ENCODE measurements at regions not wholly inside any gene's neighbourhood (a gene's known extent, or its start where the extent isn't known, plus 50 kb on each side); places are given as distances from the start of the nearest gene placed in this dataset.

DNA sequence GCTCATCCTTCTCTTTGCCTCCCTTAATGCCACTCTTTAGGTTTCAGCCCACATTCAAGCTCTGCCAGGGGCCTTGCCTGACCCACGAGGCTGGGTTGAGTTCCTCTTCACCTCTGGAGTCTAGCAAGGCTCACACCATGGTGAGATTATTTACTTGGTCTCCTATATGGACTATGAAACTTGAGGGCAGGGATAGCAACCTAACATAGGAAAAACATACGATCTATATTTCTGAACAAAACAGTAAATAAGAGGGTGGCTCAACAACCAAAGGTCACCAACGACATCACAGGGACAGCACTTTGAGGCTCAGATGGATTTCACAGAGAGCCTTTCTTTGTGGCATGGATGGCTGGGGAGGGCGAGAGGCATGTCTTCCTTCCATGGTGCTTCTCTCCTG, 197.0 kb downstream of the MAF start:
- no peaks in the 10 kb centered on the region for H4K20me1 ChIP-seq (replicated peaks; ENCODE audit: insufficient read depth)
- H3K4me1 ChIP-seq (ENCODE audit: insufficient read depth), result no peaks in the 10 kb centered on the region; the same call in 1 of the 2 replicates
- no peak for TF ChIP-seq STAT1 (IDR thresholded peaks at IDR 0.05; ENCODE audit: unreplicated experiment)
- no peak for TF ChIP-seq EZH2phosphoT487 (IDR thresholded peaks at IDR 0.05; ENCODE audit: unreplicated experiment)
- no peak for TF ChIP-seq POLR2AphosphoS5 (IDR thresholded peaks at IDR 0.05; ENCODE audit: low read depth)
- TF ChIP-seq, protein P1, sequence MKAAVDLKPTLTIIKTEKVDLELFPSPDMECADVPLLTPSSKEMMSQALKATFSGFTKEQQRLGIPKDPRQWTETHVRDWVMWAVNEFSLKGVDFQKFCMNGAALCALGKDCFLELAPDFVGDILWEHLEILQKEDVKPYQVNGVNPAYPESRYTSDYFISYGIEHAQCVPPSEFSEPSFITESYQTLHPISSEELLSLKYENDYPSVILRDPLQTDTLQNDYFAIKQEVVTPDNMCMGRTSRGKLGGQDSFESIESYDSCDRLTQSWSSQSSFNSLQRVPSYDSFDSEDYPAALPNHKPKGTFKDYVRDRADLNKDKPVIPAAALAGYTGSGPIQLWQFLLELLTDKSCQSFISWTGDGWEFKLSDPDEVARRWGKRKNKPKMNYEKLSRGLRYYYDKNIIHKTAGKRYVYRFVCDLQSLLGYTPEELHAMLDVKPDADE (IDR thresholded peaks at IDR 0.05), result no peak
- TF ChIP-seq, protein P2, sequence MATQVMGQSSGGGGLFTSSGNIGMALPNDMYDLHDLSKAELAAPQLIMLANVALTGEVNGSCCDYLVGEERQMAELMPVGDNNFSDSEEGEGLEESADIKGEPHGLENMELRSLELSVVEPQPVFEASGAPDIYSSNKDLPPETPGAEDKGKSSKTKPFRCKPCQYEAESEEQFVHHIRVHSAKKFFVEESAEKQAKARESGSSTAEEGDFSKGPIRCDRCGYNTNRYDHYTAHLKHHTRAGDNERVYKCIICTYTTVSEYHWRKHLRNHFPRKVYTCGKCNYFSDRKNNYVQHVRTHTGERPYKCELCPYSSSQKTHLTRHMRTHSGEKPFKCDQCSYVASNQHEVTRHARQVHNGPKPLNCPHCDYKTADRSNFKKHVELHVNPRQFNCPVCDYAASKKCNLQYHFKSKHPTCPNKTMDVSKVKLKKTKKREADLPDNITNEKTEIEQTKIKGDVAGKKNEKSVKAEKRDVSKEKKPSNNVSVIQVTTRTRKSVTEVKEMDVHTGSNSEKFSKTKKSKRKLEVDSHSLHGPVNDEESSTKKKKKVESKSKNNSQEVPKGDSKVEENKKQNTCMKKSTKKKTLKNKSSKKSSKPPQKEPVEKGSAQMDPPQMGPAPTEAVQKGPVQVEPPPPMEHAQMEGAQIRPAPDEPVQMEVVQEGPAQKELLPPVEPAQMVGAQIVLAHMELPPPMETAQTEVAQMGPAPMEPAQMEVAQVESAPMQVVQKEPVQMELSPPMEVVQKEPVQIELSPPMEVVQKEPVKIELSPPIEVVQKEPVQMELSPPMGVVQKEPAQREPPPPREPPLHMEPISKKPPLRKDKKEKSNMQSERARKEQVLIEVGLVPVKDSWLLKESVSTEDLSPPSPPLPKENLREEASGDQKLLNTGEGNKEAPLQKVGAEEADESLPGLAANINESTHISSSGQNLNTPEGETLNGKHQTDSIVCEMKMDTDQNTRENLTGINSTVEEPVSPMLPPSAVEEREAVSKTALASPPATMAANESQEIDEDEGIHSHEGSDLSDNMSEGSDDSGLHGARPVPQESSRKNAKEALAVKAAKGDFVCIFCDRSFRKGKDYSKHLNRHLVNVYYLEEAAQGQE (IDR thresholded peaks at IDR 0.05; ENCODE audit: unreplicated experiment), result no peak
- TF ChIP-seq, protein P3, sequence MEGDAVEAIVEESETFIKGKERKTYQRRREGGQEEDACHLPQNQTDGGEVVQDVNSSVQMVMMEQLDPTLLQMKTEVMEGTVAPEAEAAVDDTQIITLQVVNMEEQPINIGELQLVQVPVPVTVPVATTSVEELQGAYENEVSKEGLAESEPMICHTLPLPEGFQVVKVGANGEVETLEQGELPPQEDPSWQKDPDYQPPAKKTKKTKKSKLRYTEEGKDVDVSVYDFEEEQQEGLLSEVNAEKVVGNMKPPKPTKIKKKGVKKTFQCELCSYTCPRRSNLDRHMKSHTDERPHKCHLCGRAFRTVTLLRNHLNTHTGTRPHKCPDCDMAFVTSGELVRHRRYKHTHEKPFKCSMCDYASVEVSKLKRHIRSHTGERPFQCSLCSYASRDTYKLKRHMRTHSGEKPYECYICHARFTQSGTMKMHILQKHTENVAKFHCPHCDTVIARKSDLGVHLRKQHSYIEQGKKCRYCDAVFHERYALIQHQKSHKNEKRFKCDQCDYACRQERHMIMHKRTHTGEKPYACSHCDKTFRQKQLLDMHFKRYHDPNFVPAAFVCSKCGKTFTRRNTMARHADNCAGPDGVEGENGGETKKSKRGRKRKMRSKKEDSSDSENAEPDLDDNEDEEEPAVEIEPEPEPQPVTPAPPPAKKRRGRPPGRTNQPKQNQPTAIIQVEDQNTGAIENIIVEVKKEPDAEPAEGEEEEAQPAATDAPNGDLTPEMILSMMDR (conservative IDR thresholded peaks at IDR 0.05; ENCODE audit: low read depth in 2 of 2), result no peak
- no peak for TF ChIP-seq JUNB (IDR thresholded peaks at IDR 0.05; ENCODE audit: unreplicated experiment)
- no peak for TF ChIP-seq NANOG (IDR thresholded peaks at IDR 0.05; ENCODE audit: borderline replicate concordance)
- TF ChIP-seq CREB1 (CRISPR knock-in tag; IDR thresholded peaks at IDR 0.05; ENCODE audit: low read depth), result no peak
- TF ChIP-seq, protein P4, sequence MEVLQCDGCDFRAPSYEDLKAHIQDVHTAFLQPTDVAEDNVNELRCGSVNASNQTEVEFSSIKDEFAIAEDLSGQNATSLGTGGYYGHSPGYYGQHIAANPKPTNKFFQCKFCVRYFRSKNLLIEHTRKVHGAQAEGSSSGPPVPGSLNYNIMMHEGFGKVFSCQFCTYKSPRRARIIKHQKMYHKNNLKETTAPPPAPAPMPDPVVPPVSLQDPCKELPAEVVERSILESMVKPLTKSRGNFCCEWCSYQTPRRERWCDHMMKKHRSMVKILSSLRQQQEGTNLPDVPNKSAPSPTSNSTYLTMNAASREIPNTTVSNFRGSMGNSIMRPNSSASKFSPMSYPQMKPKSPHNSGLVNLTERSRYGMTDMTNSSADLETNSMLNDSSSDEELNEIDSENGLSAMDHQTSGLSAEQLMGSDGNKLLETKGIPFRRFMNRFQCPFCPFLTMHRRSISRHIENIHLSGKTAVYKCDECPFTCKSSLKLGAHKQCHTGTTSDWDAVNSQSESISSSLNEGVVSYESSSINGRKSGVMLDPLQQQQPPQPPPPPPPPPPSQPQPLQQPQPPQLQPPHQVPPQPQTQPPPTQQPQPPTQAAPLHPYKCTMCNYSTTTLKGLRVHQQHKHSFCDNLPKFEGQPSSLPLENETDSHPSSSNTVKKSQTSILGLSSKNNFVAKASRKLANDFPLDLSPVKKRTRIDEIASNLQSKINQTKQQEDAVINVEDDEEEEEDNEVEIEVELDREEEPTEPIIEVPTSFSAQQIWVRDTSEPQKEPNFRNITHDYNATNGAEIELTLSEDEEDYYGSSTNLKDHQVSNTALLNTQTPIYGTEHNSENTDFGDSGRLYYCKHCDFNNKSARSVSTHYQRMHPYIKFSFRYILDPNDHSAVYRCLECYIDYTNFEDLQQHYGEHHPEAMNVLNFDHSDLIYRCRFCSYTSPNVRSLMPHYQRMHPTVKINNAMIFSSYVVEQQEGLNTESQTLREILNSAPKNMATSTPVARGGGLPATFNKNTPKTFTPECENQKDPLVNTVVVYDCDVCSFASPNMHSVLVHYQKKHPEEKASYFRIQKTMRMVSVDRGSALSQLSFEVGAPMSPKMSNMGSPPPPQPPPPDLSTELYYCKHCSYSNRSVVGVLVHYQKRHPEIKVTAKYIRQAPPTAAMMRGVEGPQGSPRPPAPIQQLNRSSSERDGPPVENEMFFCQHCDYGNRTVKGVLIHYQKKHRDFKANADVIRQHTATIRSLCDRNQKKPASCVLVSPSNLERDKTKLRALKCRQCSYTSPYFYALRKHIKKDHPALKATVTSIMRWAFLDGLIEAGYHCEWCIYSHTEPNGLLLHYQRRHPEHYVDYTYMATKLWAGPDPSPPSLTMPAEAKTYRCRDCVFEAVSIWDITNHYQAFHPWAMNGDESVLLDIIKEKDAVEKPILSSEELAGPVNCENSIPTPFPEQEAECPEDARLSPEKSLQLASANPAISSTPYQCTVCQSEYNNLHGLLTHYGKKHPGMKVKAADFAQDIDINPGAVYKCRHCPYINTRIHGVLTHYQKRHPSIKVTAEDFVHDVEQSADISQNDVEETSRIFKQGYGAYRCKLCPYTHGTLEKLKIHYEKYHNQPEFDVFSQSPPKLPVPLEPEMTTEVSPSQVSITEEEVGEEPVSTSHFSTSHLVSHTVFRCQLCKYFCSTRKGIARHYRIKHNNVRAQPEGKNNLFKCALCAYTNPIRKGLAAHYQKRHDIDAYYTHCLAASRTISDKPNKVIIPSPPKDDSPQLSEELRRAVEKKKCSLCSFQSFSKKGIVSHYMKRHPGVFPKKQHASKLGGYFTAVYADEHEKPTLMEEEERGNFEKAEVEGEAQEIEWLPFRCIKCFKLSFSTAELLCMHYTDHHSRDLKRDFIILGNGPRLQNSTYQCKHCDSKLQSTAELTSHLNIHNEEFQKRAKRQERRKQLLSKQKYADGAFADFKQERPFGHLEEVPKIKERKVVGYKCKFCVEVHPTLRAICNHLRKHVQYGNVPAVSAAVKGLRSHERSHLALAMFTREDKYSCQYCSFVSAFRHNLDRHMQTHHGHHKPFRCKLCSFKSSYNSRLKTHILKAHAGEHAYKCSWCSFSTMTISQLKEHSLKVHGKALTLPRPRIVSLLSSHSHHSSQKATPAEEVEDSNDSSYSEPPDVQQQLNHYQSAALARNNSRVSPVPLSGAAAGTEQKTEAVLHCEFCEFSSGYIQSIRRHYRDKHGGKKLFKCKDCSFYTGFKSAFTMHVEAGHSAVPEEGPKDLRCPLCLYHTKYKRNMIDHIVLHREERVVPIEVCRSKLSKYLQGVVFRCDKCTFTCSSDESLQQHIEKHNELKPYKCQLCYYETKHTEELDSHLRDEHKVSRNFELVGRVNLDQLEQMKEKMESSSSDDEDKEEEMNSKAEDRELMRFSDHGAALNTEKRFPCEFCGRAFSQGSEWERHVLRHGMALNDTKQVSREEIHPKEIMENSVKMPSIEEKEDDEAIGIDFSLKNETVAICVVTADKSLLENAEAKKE (CRISPR knock-in tag; IDR thresholded peaks at IDR 0.05), result no peak
- no peak for TF ChIP-seq ZNF114 (CRISPR knock-in tag; IDR thresholded peaks at IDR 0.05)
- TF ChIP-seq EZH2 (IDR thresholded peaks at IDR 0.05; ENCODE audit: low read depth, unreplicated experiment), result no peak
- no peak for TF ChIP-seq ZNF331 (CRISPR knock-in tag; IDR thresholded peaks at IDR 0.05; ENCODE audit: low read depth)
- H2AFZ ChIP-seq, result no peak overlapping the region
- H3K9me3 Mint-ChIP-seq, result peaks cover 8% of the 10 kb centered on the region; the same call in 2 of the 3 replicates
- no peaks in the 10 kb centered on the region for H3F3A ChIP-seq (replicated peaks; ENCODE audit: low read depth)
- H3K27me3 Mint-ChIP-seq (ENCODE audit: insufficient read depth, low read depth, poor library complexity), result peaks cover 7% of the 10 kb centered on the region
- no peaks in the 10 kb centered on the region for H3K79me2 ChIP-seq (replicated peaks; ENCODE audit: insufficient read depth)
- H3K27me3 ChIP-seq (ENCODE audit: insufficient read depth), result no peaks in the 10 kb centered on the region
- no peak overlapping the region for H3K4me2 ChIP-seq
- DNase-seq (ENCODE audit: low spot score) (no peak), ATAC-seq (no peak)
- H3K36me3 ChIP-seq (ENCODE audit: insufficient read depth), result no peaks in the 10 kb centered on the region
- H3K27ac Mint-ChIP-seq, result no peak overlapping the region
- H3K4me3 Mint-ChIP-seq, result no peak overlapping the region
- H3K4me3 ChIP-seq, result no peak overlapping the region
- H3K4me1 Mint-ChIP-seq, result peaks cover 7% of the 10 kb centered on the region
- H3K36me3 Mint-ChIP-seq (ENCODE audit: low read depth), result no peaks in the 10 kb centered on the region; the same call in 2 of the 3 replicates
- H3K9me2 ChIP-seq (ENCODE audit: insufficient read depth), result peaks cover 4% of the 10 kb centered on the region; the same call in 1 of the 2 replicates
- H3K27ac ChIP-seq (ENCODE audit: low read depth), result no peak overlapping the region
